ENCODE measurements at regions not wholly inside any gene's neighbourhood (a gene's known extent, or its start where the extent isn't known, plus 50 kb on each side); places are given as distances from the start of the nearest gene placed in this dataset.
A peak's percentile ranks its signal among the peaks of the same experiment; 100 is the strongest.

GRCh38 chr2:237158194-237158593 is 72.5 kb downstream of the COPS8 start:
- intact Hi-C loops (cut with micrococcal nuclease): loop anchor here (10.0 kb wide), 2 partner anchors 167 to 247 kb away; no protein-coding TSS in a partner anchor

GRCh38 chr2:237159006-237159911 is 73.6 kb downstream of the COPS8 start:
- H3K27ac ChIP-seq (replicated peaks): peak overlapping the region; percentile 86

More at GRCh38 chr2:237158194-237158593, 72.5 kb downstream of the COPS8 start:
- H3K4me3 ChIP-seq: no peak overlapping the region
- H3K36me3 ChIP-seq: no peaks in the 10 kb centered on the region
- peaks cover 8% of the 10 kb centered on the region for H3K27me3 ChIP-seq (ENCODE audit: low read depth)
- no peak for TF ChIP-seq CTCF (IDR thresholded peaks at IDR 0.05; ENCODE audit: borderline replicate concordance)
- peaks cover 27% of the 10 kb centered on the region for H3K4me1 ChIP-seq
- no peak for DNase-seq
- no peaks in the 10 kb centered on the region for H3K9me3 ChIP-seq (replicated peaks)
- H3K27ac ChIP-seq (replicated peaks): peak overlapping the region; percentile 86

GRCh38 chr2:237160271-237160919 is 74.7 kb downstream of the COPS8 start:
- H3K9me3 ChIP-seq (replicated peaks): no peaks in the 10 kb centered on the region
- H3K27ac ChIP-seq (replicated peaks): peak overlapping the region; percentile 86
- H3K36me3 ChIP-seq: no peaks in the 10 kb centered on the region
- peaks cover 29% of the 10 kb centered on the region for H3K4me1 ChIP-seq
- TF ChIP-seq CTCF (IDR thresholded peaks at IDR 0.05; ENCODE audit: borderline replicate concordance): no peak
- DNase-seq: no peak
- H3K4me3 ChIP-seq: no peak overlapping the region
- intact Hi-C loops (cut with micrococcal nuclease): no loop called here
- peaks cover 8% of the 10 kb centered on the region for H3K27me3 ChIP-seq (ENCODE audit: low read depth)

More at GRCh38 chr2:237159006-237159911, 73.6 kb downstream of the COPS8 start:
- Histone ChIP-seq H3K4me1 (peaks cover 27% of the 10 kb centered on the region), H3K36me3 (no peaks in the 10 kb centered on the region), H3K9me3 (replicated peaks) (no peaks in the 10 kb centered on the region), H3K4me3 (no peak overlapping the region), H3K27me3 (ENCODE audit: low read depth) (peaks cover 8% of the 10 kb centered on the region)
- intact Hi-C loops (cut with micrococcal nuclease): loop anchor here (10.0 kb wide), 2 partner anchors 166 to 246 kb away; no protein-coding TSS in a partner anchor
- no peak for TF ChIP-seq CTCF (IDR thresholded peaks at IDR 0.05; ENCODE audit: borderline replicate concordance)
- peak; percentile 58 for DNase-seq

GRCh38 chr2:237161189-237161588 is 75.5 kb downstream of the COPS8 start:
- Histone ChIP-seq H3K27ac (replicated peaks) (peak overlapping the region; percentile 86), H3K4me3 (no peak overlapping the region), H3K4me1 (peaks cover 34% of the 10 kb centered on the region), H3K27me3 (ENCODE audit: low read depth) (peaks cover 8% of the 10 kb centered on the region), H3K9me3 (replicated peaks) (no peaks in the 10 kb centered on the region), H3K36me3 (no peaks in the 10 kb centered on the region)
- intact Hi-C loops (cut with micrococcal nuclease): no loop called here
- TF ChIP-seq CTCF (IDR thresholded peaks at IDR 0.05; ENCODE audit: borderline replicate concordance): no peak
- peak; percentile 64 for DNase-seq

GRCh38 chr2:237162959-237163358 is 77.3 kb downstream of the COPS8 start:
- H3K4me3 ChIP-seq: no peak overlapping the region
- H3K4me1 ChIP-seq: peaks cover 29% of the 10 kb centered on the region
- H3K27me3 ChIP-seq (ENCODE audit: low read depth): no peaks in the 10 kb centered on the region
- H3K9me3 ChIP-seq (replicated peaks): peaks cover under 1% of the 10 kb centered on the region
- peak overlapping the region; percentile 86 for H3K27ac ChIP-seq (replicated peaks)
- TF ChIP-seq CTCF (IDR thresholded peaks at IDR 0.05; ENCODE audit: borderline replicate concordance): no peak
- no peaks in the 10 kb centered on the region for H3K36me3 ChIP-seq
- no peak for DNase-seq
- intact Hi-C loops (cut with micrococcal nuclease): no loop called here

All from left ventricle myocardium inferior (tissue), 1 donor.